GM10248 (cell line): ENCODE measurements at regions not wholly inside any gene's neighbourhood (a gene's known extent, or its start where the extent isn't known, plus 50 kb on each side); places are given as distances from the start of the nearest gene placed in this dataset.

ENCODE experiments used
- CTCF ChIA-PET: fragments of 300-600 bp; sonication (Branson Sonifier 250); formaldehyde crosslinking; extraction: SDS; loops from one replicate; lab custom pipeline; 2021; ENCODE audit warnings: antibody characterized with exemption; lab: Yijun Ruan, JAX
- POLR2A ChIA-PET: fragments of 350-650 bp; sonication (Branson Sonifier 250); formaldehyde crosslinking; extraction: SDS; loops from one replicate; lab custom pipeline; 2020; ENCODE audit warnings: antibody characterized with exemption; lab: Yijun Ruan, JAX
- DNase-seq: peaks from one replicate; pipeline ENCODE4 v3.0.0; 2012; ENCODE audit errors: extremely low spot score
- TF ChIP-seq, protein P1 (sequence below): IDR thresholded peaks from 2 replicates; pipeline ENCODE4 v1.5.1; 2012; ENCODE audit warnings: mild to moderate bottlenecking, low read depth; ENCODE audit errors: extremely low read depth, missing control alignments, control extremely low read depth

DNA sequence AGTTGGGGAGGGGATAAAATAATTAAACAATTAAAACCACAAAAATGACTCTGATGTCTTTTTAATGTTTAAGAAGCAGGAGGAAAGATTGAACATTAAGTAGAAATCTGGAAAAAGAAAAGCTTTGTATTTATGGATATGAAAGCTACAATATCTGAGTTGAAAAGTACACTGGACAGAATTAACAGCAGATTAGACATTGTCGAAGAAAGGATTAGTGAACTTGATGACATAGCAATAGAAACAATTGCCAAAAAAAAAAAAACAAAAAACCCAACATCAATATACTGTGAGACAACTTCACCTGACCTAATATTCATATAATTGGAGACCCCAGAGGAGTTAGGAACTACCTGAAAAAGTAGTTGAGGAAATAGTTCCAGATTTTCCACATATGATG is 289.5 kb upstream of the RGS6 start:
- TF ChIP-seq, protein P1, sequence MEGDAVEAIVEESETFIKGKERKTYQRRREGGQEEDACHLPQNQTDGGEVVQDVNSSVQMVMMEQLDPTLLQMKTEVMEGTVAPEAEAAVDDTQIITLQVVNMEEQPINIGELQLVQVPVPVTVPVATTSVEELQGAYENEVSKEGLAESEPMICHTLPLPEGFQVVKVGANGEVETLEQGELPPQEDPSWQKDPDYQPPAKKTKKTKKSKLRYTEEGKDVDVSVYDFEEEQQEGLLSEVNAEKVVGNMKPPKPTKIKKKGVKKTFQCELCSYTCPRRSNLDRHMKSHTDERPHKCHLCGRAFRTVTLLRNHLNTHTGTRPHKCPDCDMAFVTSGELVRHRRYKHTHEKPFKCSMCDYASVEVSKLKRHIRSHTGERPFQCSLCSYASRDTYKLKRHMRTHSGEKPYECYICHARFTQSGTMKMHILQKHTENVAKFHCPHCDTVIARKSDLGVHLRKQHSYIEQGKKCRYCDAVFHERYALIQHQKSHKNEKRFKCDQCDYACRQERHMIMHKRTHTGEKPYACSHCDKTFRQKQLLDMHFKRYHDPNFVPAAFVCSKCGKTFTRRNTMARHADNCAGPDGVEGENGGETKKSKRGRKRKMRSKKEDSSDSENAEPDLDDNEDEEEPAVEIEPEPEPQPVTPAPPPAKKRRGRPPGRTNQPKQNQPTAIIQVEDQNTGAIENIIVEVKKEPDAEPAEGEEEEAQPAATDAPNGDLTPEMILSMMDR = no peak
- POLR2A ChIA-PET = no interaction called here
- no peak for DNase-seq
- CTCF ChIA-PET = no interaction called here

DNA sequence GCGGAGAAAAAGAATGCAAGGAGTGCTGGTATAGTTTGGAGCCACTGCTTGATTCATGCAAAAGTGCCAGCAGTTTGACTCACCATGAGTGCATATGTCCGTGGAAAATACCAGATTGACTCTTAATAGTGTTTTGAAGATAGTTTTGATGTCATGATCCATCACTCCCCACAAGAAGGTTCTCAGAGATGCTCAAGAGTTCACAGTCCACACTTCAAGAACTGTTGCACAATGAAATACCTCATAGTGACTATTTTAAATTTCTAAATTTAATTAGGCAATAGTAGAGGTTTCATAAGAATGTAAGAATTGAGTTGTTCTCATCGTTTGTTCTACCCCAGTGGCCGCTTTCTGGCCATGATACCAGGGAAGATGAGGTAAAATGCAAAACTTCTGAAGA is 286.6 kb upstream of the RGS6 start:
- TF ChIP-seq, protein P1 = no peak
- CTCF ChIA-PET = no interaction called here
- DNase-seq = no peak
- POLR2A ChIA-PET = no interaction called here

DNA sequence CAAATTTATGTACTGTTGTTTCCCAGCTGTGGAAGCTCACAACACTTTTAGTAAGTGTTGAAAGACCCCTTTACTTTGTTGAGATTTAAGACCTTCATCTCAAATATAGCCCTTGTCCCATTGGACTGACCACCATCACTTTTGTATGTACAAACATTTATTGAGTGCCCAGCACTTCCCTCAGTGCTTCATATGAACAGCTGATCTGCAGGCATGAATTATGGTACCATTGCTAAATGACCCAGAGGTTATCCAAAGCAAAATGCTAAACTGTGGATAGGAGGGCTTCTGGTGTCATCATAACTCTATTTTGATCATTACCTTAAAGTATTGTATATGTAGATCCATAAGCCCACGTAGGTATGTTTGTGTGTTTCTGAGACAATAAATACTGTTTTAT is 285.7 kb upstream of the RGS6 start:
- ChIA-PET CTCF (no interaction called here), POLR2A (no interaction called here)
- no peak for DNase-seq
- TF ChIP-seq, protein P1 = no peak

DNA sequence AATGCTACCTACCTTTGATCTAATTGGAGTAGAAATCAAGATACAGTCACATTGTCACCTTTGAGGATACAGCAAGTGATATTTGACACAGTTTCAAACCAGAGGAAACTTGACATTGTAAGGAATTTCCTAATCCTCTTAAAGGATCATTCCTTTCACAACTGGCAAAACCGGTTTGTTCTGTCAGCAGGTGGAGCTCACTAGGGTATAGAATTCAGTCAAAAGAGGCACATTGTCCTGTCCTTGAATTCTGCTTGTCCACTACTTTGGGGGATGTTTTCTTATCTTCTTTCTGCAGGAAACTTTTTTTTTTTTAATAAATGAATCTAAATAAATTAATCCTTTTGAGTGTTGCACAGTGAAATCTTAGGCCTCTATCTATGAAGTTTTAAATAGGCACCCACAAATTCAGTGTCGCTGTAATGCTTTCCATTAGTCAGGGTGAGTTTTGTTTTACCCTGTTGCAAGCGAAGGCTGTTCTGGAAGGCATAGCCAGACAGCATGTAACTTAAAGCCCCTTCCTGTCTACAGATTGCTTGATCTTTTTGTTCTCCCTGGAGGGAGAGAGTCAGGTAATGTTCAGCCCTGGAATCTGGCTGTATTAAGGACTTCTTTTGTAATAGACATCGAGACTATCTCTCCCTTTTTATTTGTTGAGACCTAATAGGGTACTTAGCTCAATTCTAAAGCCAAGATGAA is 285.0 kb upstream of the RGS6 start:
- TF ChIP-seq, protein P1 = no peak
- ChIA-PET POLR2A (no interaction called here), CTCF (no interaction called here)
- DNase-seq = no peak

DNA sequence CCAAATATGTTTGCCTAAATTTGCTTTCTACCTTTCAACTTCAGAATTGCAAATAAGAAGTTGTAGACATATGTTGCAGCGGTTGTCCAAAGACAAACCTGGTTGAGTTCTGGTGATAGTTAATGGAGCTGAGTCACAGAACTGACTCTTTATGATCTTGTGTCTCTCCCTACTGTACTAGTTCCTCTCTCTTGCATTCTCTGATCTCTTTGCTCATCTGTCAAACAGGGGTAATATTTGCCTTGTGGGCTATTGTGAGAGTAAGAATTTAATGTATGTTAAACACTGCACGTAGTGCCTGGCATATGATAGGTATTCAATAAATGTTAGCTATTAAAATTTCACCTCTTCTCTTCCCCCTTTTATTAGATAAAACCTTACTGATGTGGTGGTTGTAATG is 283.5 kb upstream of the RGS6 start:
- TF ChIP-seq, protein P1 = no peak
- POLR2A ChIA-PET = no interaction called here
- no peak for DNase-seq
- CTCF ChIA-PET = interaction anchor here (0.8 kb wide), 1 partner anchor 9 kb away, joined by 3 read pairs; no protein-coding TSS in a partner anchor

DNA sequence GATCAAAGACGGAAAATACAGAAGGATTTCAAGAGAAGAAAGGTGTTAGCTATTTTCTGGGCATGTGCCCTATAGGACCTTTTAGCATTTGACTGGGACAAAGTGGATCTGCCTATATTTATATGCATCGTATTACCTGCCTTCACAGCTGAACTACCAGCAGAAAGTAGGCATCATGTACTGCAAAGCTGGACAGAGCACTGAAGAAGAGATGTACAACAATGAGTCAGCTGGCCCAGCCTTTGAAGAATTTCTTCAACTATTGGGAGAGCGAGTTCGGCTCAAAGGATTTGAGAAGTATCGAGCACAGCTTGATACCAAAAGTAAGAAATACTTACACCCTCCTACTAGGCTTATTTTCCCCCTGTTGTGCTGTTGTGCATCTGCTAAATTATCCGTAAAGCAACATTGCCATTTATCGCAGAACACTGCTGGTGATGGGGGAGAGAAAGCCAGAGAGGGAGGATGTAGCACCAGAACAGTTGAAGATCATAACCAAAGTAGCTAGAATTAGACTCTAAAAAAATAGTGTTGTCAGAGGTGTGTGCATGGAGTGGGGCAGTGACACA is 282.0 kb upstream of the RGS6 start:
- no peak for DNase-seq
- ChIA-PET POLR2A (no interaction called here), CTCF (interaction anchor here (1.2 to 1.5 kb wide), 3 partner anchors 9 to 52 kb away, joined by 3 to 4 read pairs (median 3); no protein-coding TSS in a partner anchor)
- TF ChIP-seq, protein P1 = no peak
